A549 (cell line): ENCODE measurements at regions not wholly inside any gene's neighbourhood (a gene's known extent, or its start where the extent isn't known, plus 50 kb on each side); places are given as distances from the start of the nearest gene placed in this dataset.

Experiments used
- EP300 ChIP-seq, 2 experiments: fragments of >200 bp; sonication (Bioruptor Twin); formaldehyde crosslinking; IDR thresholded peaks; 2 replicates in 1 of 2; 3 replicates in 1 of 2; pipeline ENCODE4 v1.6.1; 2016 to 2017
- PHF8 ChIP-seq: fragments of 200-600 bp; sonication (generic); IDR thresholded peaks from 2 replicates; pipeline ENCODE4 v1.6.1; 2016; ENCODE audit warnings: low read depth, mild to moderate bottlenecking, antibody characterized with exemption, moderate library complexity, borderline replicate concordance
- RFX5 ChIP-seq: fragments of 450-650 bp; IDR thresholded peaks from 2 replicates; pipeline ENCODE4 v1.7.1; 2014; ENCODE audit warnings: antibody characterized with exemption, mild to moderate bottlenecking, moderate library complexity
- TF ChIP-seq, protein P1 (sequence below): fragments of >200 bp; sonication (Bioruptor Twin); formaldehyde crosslinking; IDR thresholded peaks from 3 replicates; pipeline ENCODE4 v1.5.1; 2016
- TF ChIP-seq, protein P2 (sequence below): IDR thresholded peaks from 2 replicates; pipeline ENCODE4 v1.6.1; 2012; ENCODE audit warnings: low read depth, borderline replicate concordance

DNA sequence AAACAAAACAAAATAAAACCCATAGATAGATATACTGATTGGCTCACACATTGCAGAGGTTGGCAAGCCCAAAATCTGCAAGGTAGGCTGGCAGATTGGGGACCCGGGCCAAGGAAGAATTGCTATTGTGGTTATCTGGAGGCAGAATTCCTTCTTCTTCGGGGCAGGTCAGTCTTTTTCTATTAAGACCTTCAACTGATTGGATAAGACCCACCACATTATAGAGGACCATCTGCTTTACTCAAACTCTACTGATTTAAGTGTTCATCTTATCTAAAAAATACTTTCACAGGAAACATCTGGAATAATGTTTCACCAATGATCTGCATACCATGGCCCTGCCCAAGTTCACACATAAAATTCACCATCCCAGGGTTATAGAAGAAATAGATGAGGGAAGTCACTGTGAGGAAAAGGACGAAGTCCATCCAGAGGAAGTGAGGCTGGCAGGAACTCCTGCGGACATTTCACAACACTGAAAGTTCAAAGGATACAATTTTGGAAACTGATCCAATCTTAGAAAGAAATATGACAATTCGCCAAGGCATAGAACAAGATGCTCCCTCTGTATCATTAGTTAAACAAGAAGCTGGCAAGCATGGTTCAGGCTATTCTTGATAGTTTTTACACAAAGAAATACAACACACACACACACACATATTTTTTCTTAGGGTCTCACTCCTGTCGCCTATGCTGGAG, 127.6 kb upstream of the MED13L start:
- TF ChIP-seq PHF8 (no peak), RFX5 (no peak), EP300 (IDR thresholded peaks at IDR 0.05) (no peak)
- TF ChIP-seq, protein P1, sequence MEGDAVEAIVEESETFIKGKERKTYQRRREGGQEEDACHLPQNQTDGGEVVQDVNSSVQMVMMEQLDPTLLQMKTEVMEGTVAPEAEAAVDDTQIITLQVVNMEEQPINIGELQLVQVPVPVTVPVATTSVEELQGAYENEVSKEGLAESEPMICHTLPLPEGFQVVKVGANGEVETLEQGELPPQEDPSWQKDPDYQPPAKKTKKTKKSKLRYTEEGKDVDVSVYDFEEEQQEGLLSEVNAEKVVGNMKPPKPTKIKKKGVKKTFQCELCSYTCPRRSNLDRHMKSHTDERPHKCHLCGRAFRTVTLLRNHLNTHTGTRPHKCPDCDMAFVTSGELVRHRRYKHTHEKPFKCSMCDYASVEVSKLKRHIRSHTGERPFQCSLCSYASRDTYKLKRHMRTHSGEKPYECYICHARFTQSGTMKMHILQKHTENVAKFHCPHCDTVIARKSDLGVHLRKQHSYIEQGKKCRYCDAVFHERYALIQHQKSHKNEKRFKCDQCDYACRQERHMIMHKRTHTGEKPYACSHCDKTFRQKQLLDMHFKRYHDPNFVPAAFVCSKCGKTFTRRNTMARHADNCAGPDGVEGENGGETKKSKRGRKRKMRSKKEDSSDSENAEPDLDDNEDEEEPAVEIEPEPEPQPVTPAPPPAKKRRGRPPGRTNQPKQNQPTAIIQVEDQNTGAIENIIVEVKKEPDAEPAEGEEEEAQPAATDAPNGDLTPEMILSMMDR, result no peak
- TF ChIP-seq, protein P2, sequence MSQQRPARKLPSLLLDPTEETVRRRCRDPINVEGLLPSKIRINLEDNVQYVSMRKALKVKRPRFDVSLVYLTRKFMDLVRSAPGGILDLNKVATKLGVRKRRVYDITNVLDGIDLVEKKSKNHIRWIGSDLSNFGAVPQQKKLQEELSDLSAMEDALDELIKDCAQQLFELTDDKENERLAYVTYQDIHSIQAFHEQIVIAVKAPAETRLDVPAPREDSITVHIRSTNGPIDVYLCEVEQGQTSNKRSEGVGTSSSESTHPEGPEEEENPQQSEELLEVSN, result no peak
